Thyroid gland (tissue), 4 donors: ENCODE measurements at regions not wholly inside any gene's neighbourhood (a gene's known extent, or its start where the extent isn't known, plus 50 kb on each side); places are given as distances from the start of the nearest gene placed in this dataset.

ENCODE experiments used
- CTCF ChIP-seq, 6 experiments: fragments of 200-600 bp in 3 of 6; fragments of 450-650 bp in 3 of 6; sonication (generic) in 3 of 6; IDR thresholded peaks; one replicate each; pipeline ENCODE4 v1.5.1; 2016 to 2019; ENCODE audit warnings: antibody characterized with exemption in 6 of 6, mild to moderate bottlenecking in 2 of 6, inconsistent platforms in 1 of 6, moderate library complexity in 1 of 6
- POLR2A ChIP-seq, 2 donors: fragments of 450-650 bp; IDR thresholded peaks; one replicate each; pipeline ENCODE4 v1.6.1; 2017; ENCODE audit warnings: antibody characterized with exemption in 2 of 2, mild to moderate bottlenecking in 2 of 2, moderate library complexity in 1 of 2

- TF ChIP-seq POLR2A (IDR thresholded peaks at IDR 0.05): no peak
- no peak for TF ChIP-seq CTCF (IDR thresholded peaks at IDR 0.05)
Observed at GRCh38 chr9:82168585-82168984, 180.0 kb downstream of the SPATA31D1 start.
